HG02884 (cell line): ENCODE measurements at regions not wholly inside any gene's neighbourhood (a gene's known extent, or its start where the extent isn't known, plus 50 kb on each side); places are given as distances from the start of the nearest gene placed in this dataset.
"Not testable (repeated sequence)": the region's sequence is repeated elsewhere in the genome, so short reads cannot be mapped to it uniquely, and the experiment has no call there.

Experiments
- ATAC-seq: cut with Tn5 transposase; IDR thresholded peaks from one replicate; pipeline ENCODE4 v1.9.1; 2021; ENCODE audit warnings: mild to moderate bottlenecking, moderate library complexity; ENCODE audit not compliant: unreplicated experiment

GRCh38 chr5:117679046-117679445 is 1104.4 kb upstream of the SEMA6A start:
- no peak for ATAC-seq

- ATAC-seq = no peak
These were observed 1101.0 kb upstream of the SEMA6A start for GRCh38 chr5:117675646-117676045.

DNA sequence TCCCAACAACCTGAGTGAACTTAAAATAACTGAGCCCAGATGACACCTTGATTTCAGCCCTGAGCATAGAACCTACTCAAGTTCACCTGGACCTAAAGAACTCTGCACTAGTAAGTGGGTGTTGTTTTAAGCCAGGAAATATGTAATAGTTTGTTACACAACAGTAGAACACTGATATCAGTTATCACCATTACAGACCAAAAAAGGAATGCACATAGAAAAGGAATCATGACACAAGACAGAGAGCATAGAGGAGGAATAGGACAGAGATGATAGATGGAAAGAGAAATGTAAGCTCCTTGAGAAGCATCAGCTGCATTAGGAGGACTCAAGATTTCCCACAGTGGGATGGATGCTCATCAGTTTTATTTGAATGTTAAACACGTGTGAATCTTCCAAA is 1096.9 kb upstream of the SEMA6A start:
- ATAC-seq = no peak

DNA sequence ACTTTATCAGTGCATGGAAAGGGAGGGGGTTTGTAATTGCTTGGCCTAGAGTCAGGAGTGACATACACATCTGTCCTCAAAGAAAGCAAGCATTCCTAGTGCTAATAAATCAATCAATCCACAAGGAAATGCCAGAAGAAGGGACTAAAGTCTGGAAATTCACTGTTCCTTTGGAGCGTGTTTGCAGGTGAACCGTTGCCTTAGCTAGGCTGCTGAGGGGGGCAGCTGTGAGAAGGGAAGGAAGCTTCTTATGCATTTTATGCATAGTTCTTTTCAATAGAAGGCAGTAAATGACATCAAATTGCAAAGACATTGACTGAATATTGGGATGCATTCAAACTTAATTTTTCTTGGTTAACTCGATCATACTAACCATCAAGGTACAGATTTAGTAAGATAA is 1092.5 kb upstream of the SEMA6A start:
- ATAC-seq = no peak

- no peak for ATAC-seq
These were observed 1090.5 kb upstream of the SEMA6A start for GRCh38 chr5:117665121-117665520.

DNA sequence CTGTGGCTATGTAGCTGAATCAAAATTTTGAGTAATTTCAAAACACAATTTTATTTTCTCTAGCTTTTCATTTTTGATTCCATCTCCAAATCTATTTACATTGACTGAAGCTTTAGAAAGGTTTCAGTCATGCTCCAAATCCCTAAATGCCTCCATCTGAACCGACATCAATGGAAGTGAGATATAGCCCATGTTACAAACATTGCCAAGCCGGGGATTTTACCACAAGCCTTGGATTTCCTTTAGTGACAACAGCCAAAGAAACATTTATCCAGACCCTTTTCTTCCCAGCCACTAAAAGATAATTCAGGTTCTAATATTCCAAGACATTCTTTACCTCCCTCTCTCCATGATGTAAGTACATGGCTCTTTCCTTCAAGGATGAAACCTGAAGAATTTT is 1087.7 kb upstream of the SEMA6A start:
- no peak for ATAC-seq

DNA sequence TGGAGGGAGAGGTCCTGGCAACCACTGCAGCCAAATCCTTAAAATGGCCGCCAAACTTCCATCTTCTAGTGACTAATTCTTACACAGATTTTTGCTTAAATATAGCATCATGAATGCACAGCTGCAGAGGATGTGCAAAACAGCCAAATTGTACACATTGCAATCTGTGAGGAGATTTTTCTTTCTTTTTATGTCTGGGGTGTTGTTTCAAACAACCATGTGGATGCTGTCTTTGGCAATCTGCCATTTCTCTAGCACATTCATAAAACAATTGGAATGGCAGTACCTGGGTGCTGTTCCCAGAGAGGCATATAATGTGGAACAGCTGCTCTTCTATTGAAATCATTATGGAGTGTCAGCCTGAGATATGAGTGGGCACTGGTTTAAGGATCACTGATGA is 1082.9 kb upstream of the SEMA6A start:
- no peak for ATAC-seq

DNA sequence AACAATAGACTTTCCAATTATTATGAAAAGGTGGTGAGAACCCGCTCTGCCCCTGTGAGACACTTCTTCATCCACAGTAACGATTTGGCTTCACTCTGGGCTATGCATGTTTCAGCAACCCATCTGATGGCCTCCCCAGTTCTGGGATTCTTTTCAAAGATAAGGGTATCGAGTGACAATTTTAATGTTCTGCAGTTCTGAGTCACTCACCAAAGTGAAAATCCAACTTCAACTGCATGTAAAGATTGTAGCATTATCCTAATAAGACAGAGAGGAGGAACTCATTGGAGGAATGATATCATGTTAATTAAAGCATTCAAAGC is 1078.3 kb upstream of the SEMA6A start:
- ATAC-seq = no peak

DNA sequence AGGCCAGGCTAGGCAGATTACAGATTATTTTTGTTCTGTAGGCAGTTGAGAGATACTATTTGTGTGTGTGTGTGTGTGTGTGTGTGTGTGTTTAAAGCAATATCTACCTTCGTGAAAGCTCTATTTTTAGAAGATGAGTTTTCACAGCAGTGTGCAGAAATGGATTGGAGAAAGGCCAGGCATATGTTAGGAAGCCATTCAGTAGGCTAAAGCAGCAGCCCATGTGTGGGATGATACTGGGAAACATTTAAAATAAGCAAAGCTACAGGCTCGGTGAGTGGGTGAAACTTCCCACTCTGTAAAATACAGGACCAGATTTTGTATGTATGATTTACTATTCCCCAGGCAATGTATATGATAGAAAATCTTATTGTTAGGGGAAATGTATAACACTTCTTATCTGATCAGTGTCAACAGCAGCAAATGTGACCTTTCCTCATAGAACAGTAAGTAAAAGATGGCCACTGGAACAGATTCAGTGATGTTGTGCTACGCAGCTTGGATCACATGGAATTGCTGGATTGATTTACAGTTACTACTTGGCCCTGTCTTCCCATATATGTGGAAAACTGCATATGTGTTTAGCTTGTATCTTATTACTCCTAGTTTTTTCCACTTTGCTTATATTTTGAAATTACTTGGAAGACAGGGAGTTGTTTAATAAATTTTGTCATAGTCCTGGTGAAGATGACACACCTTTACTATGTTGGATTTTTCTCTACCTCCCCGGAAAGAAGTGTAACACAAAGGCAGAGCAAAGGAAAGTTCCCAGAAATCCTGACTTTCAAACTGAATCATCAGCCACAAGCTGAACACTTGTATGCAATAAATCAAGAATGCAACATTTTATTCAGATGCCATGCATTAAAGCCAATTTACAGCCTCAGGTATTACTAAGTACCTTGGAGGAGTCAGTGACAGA is 1077.7 kb upstream of the SEMA6A start:
- no peak for ATAC-seq

GRCh38 chr5:117649821-117650220 is 1075.2 kb upstream of the SEMA6A start:
- no peak for ATAC-seq

GRCh38 chr5:117645400-117645799 is 1070.8 kb upstream of the SEMA6A start:
- no peak for ATAC-seq

DNA sequence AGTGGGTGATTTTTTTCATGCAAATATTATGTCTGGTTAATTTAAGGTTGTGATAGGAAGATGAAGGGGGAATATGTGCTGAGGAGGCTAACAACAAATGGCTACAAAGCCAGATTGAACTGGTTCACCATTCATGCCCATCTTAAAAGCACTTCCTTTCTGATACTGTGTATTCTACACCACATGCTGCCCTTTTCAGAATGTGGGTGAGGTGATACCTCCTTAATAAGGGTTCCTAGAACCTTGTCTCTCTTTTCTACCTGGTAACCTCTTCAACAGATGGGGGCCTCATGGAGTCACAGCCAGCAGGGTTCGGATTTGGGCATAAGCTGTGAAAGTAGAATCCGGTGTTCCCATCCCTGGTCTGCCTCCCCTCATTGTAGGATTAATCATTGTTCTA is 1064.0 kb upstream of the SEMA6A start:
- ATAC-seq = no peak

GRCh38 chr5:117633093-117633492 is 1058.5 kb upstream of the SEMA6A start:
- ATAC-seq = no peak

DNA sequence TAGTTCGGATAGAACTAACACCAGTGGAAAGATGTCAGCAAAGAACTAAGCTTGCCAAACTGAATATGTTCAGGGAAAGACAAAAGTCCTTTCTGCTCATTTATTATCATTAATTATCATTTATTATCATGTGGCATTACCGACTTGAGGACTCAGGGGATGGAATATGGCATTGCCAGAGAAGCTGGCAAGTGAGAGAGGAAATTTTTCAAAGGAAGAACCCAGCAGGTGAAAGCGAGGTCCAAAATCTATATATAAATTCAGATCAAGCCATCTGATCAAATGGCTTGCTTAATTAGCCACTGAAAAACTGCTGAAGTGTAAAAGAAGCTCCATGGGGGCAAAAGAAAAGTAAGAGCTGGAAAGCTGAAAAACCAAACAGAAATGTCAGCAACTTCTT is 1049.6 kb upstream of the SEMA6A start:
- ATAC-seq = no peak

DNA sequence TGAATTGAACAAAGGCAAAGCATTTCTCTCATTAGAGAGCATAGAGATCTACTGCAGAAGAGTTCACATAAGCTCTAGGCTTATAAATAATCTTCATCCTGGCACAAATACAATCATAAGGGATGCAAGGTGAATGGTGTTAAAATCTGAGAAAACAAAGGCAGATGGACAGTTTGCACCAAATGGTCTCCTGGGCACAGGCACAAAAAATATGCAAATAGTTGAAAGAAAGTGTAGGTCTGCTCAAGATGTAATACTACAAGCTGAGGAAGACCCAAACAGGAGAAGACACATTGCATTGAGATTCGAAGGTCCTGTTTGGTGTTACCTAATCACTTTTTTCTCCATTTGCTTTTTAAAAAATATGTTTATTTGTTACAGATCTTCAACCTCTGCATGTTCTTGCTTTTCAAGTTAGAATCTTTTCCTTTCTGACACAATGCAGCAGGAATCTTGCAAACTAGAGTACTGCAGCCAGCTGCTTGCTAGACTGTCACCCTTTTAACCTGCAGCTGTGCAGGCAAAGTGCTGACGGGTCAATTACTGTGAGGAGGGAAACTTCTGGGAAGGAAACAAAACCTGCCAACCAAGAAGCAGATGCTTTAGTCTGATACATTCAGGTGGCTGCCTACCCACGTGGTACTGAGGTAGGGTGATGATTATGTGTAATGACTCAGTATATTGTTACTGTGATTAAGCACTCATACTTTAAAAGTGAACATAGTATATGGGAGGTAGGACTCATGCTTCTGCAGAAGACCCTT is 1048.6 kb upstream of the SEMA6A start:
- no peak for ATAC-seq

- no peak for ATAC-seq
These were observed 1047.3 kb upstream of the SEMA6A start for GRCh38 chr5:117621921-117622320.

- ATAC-seq = no peak
These were observed 1040.6 kb upstream of the SEMA6A start for GRCh38 chr5:117615226-117615625.

- no peak for ATAC-seq
These were observed 1039.8 kb upstream of the SEMA6A start for GRCh38 chr5:117614408-117614807.

GRCh38 chr5:117604845-117605244 is 1030.2 kb upstream of the SEMA6A start:
- no peak for ATAC-seq

GRCh38 chr5:117599811-117600210 is 1025.2 kb upstream of the SEMA6A start:
- not testable (repeated sequence) for ATAC-seq

DNA sequence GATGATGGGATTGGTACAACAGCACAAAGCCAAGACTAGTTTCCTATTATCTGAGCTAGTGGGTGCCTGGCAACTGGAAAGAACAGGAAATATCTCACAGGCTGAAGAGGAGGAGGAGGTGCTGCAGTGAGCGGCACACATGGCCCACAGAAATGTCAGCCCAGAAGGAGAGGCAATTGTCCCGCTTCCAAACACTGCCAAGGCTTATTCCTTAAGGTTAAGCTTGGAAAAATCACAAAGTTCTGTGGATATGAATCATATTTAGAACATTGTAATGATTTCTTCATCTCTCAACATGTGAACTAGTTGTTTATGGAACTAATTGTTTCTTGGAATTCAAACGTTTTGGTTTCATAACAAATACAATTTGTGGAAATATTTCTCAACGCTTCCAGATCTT is 1019.5 kb upstream of the SEMA6A start:
- ATAC-seq = no peak

DNA sequence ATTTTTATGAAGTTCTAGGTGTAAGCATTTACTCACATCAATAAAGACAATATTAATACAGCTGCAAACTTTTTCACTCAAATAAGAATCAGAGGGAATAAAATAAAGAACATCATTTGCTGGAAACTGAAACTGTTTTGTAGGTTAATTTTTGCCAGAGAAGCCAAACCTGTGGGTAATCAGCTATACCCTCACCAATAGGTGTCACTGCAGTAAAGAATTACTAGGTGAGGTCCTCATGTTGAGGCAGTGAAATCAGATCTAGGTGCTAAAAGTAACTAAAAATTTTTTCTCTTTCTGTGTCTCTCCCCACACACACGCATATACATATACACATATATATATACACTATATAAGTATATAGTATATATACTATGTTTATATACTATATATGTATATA is 1016.3 kb upstream of the SEMA6A start:
- no peak for ATAC-seq
